ENCODE measurements at regions not wholly inside any gene's neighbourhood (a gene's known extent, or its start where the extent isn't known, plus 50 kb on each side); places are given as distances from the start of the nearest gene placed in this dataset.

GRCh38 chr2:102078773-102079172, 63.8 kb upstream of the IL1R1 start:
- TF ChIP-seq EP300 (IDR thresholded peaks at IDR 0.05) (no peak), POLR2AphosphoS5 (IDR thresholded peaks at IDR 0.05) (no peak), POLR2A (IDR thresholded peaks at IDR 0.05) (no peak), CTCF (IDR thresholded peaks at IDR 0.05) (no peak)
- no peaks in the 10 kb centered on the region for H3K9me3 ChIP-seq
- DNase-seq (ENCODE audit: low spot score in 2 of 2): no peak
- H3K27ac ChIP-seq: no peak overlapping the region
- no peaks in the 10 kb centered on the region for H3K27me3 ChIP-seq
- H3K4me1 ChIP-seq: peaks cover 4% of the 10 kb centered on the region
- H3K4me3 ChIP-seq: no peak overlapping the region
- H3K36me3 ChIP-seq: no peaks in the 10 kb centered on the region

GRCh38 chr2:102080451-102081242, 61.9 kb upstream of the IL1R1 start:
- H3K36me3 ChIP-seq: no peaks in the 10 kb centered on the region
- WGBS: 88% methylated on average over 6 of the region's 6 CpGs

GRCh38 chr2:102081243-102081522, 61.4 kb upstream of the IL1R1 start:
- H3K27ac ChIP-seq: no peak overlapping the region
- no peaks in the 10 kb centered on the region for H3K27me3 ChIP-seq
- H3K9me3 ChIP-seq: no peaks in the 10 kb centered on the region
- TF ChIP-seq POLR2A (IDR thresholded peaks at IDR 0.05): no peak
- TF ChIP-seq EP300 (IDR thresholded peaks at IDR 0.05): no peak
- TF ChIP-seq POLR2AphosphoS5 (IDR thresholded peaks at IDR 0.05): no peak
- no peak for TF ChIP-seq CTCF (IDR thresholded peaks at IDR 0.05)
- 89% methylated on average over 2 of the region's 2 CpGs for WGBS
- no peak overlapping the region for H3K4me3 ChIP-seq
- no peak for DNase-seq (ENCODE audit: low spot score in 2 of 2)
- peaks cover 4% of the 10 kb centered on the region for H3K4me1 ChIP-seq
- no peaks in the 10 kb centered on the region for H3K36me3 ChIP-seq

More at GRCh38 chr2:102080451-102081242, 61.9 kb upstream of the IL1R1 start:
- Histone ChIP-seq H3K27ac (no peak overlapping the region), H3K4me3 (no peak overlapping the region), H3K27me3 (no peaks in the 10 kb centered on the region), H3K9me3 (no peaks in the 10 kb centered on the region), H3K4me1 (peaks cover 4% of the 10 kb centered on the region)
- no peak for DNase-seq (ENCODE audit: low spot score in 2 of 2)
- TF ChIP-seq CTCF (IDR thresholded peaks at IDR 0.05): no peak
- TF ChIP-seq EP300 (IDR thresholded peaks at IDR 0.05): no peak
- no peak for TF ChIP-seq POLR2A (IDR thresholded peaks at IDR 0.05)
- TF ChIP-seq POLR2AphosphoS5 (IDR thresholded peaks at IDR 0.05): no peak

GRCh38 chr2:102081606-102082005, 60.9 kb upstream of the IL1R1 start:
- Histone ChIP-seq H3K9me3 (no peaks in the 10 kb centered on the region), H3K27me3 (no peaks in the 10 kb centered on the region), H3K27ac (no peak overlapping the region), H3K4me3 (no peak overlapping the region), H3K36me3 (no peaks in the 10 kb centered on the region), H3K4me1 (peaks cover 4% of the 10 kb centered on the region)
- TF ChIP-seq POLR2A (IDR thresholded peaks at IDR 0.05) (no peak), POLR2AphosphoS5 (IDR thresholded peaks at IDR 0.05) (no peak), CTCF (IDR thresholded peaks at IDR 0.05) (no peak), EP300 (IDR thresholded peaks at IDR 0.05) (no peak)
- no peak for DNase-seq (ENCODE audit: low spot score in 2 of 2)
- WGBS: 95% methylated on average over 5 of the region's 5 CpGs

- no peaks in the 10 kb centered on the region for H3K36me3 ChIP-seq
- TF ChIP-seq POLR2AphosphoS5 (IDR thresholded peaks at IDR 0.05): no peak
- TF ChIP-seq CTCF (IDR thresholded peaks at IDR 0.05): no peak
- no peak for TF ChIP-seq EP300 (IDR thresholded peaks at IDR 0.05)
- no peak for TF ChIP-seq POLR2A (IDR thresholded peaks at IDR 0.05)
- H3K4me1 ChIP-seq: peaks cover 4% of the 10 kb centered on the region
- H3K27ac ChIP-seq: peak overlapping the region; percentile 73
- DNase-seq (ENCODE audit: low spot score in 2 of 2): no peak
- no peaks in the 10 kb centered on the region for H3K27me3 ChIP-seq
- no peak overlapping the region for H3K4me3 ChIP-seq
- 52% methylated on average over 10 of the region's 10 CpGs for WGBS
- no peaks in the 10 kb centered on the region for H3K9me3 ChIP-seq
Measured at GRCh38 chr2:102082571-102083392, 59.8 kb upstream of the IL1R1 start.
